ENCODE measurements at regions not wholly inside any gene's neighbourhood (a gene's known extent, or its start where the extent isn't known, plus 50 kb on each side); places are given as distances from the start of the nearest gene placed in this dataset.
"Not testable (repeated sequence)": the region's sequence is repeated elsewhere in the genome, so short reads cannot be mapped to it uniquely, and the experiment has no call there.

DNA sequence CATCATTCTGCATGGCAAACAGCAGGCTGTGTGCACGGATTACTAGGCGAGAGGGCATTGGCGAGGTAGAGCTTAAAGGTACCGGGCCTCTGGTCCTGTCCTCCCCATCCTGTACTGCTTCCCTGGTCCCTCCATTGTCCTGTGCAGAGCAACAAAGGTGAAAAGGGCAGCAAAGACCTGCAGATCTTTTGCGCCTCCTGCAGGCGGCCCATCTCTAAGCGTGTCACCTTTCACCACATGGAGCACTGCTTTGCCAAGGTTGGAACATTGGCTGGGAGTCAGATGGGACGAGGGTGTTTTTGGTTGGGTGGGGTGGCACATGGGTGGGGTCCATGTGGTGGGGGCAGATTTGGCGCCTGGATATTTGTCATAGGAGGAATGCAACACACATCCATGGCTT lies 64.7 kb upstream of the UXT start:
- no peak for DNase-seq
- Histone ChIP-seq H3K27ac (no peak overlapping the region), H3K4me3 (no peak overlapping the region), H3K9ac (ENCODE audit: low read depth in 2 of 2, low read length in 2 of 2) (no peak overlapping the region), H3K9me3 (no peaks in the 10 kb centered on the region), H3K4me1 (no peaks in the 10 kb centered on the region), H3K36me3 (no peaks in the 10 kb centered on the region), H3K27me3 (no peaks in the 10 kb centered on the region)
- intact Hi-C loops (cut with DNase I), result no loop called here
- TF ChIP-seq, protein P1, sequence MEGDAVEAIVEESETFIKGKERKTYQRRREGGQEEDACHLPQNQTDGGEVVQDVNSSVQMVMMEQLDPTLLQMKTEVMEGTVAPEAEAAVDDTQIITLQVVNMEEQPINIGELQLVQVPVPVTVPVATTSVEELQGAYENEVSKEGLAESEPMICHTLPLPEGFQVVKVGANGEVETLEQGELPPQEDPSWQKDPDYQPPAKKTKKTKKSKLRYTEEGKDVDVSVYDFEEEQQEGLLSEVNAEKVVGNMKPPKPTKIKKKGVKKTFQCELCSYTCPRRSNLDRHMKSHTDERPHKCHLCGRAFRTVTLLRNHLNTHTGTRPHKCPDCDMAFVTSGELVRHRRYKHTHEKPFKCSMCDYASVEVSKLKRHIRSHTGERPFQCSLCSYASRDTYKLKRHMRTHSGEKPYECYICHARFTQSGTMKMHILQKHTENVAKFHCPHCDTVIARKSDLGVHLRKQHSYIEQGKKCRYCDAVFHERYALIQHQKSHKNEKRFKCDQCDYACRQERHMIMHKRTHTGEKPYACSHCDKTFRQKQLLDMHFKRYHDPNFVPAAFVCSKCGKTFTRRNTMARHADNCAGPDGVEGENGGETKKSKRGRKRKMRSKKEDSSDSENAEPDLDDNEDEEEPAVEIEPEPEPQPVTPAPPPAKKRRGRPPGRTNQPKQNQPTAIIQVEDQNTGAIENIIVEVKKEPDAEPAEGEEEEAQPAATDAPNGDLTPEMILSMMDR (IDR thresholded peaks at IDR 0.05), result no peak

DNA sequence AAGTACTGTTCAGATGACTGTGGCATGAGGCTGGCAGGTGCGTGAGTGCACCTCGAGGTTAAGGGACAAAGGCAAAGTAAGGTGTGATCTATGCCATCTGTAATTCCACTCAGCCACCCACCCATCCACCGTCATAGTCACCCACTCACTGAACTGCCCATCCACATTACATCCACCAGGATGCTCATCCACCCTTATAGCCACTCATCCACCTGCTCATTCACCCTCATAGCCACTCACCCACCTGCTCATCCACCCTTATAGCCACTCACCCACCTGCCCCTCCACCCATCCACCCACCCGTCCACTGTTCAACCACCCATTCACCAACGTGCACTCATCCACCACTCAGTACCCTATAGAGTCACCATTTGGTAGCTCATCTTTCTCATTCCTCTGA lies 64.1 kb upstream of the UXT start:
- Histone ChIP-seq H3K36me3 (no peaks in the 10 kb centered on the region), H3K9me3 (no peaks in the 10 kb centered on the region), H3K4me3 (no peak overlapping the region), H3K4me1 (no peaks in the 10 kb centered on the region), H3K9ac (ENCODE audit: low read depth in 2 of 2, low read length in 2 of 2) (no peak overlapping the region), H3K27me3 (no peaks in the 10 kb centered on the region), H3K27ac (no peak overlapping the region)
- DNase-seq, result no peak
- TF ChIP-seq, protein P1 (IDR thresholded peaks at IDR 0.05), result no peak
- intact Hi-C loops (cut with DNase I), result no loop called here

DNA sequence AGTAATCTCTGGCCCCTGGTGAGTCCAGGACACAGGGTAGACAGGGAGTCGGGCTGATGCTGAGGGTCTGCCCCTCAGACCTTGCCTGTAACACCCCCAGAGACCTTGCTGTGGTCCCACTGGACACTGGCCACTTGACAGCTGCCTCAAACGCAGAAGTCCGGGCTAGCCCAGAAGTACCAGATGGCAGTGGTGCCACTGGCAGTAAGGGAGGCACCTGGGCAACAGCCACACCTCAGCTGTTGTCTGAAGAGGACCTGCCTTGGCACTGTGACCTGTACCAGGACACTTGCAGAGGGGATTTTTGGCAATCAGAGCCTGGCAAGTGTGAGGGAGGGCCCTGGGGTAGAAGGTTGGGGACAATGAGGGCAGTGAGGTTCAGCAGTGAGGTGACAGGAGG lies 63.3 kb upstream of the UXT start:
- Histone ChIP-seq H3K4me3 (no peak overlapping the region), H3K9me3 (no peaks in the 10 kb centered on the region), H3K36me3 (no peaks in the 10 kb centered on the region), H3K27me3 (no peaks in the 10 kb centered on the region), H3K9ac (ENCODE audit: low read depth in 2 of 2, low read length in 2 of 2) (no peak overlapping the region), H3K27ac (no peak overlapping the region), H3K4me1 (no peaks in the 10 kb centered on the region)
- TF ChIP-seq, protein P1 (IDR thresholded peaks at IDR 0.05), result no peak
- no peak for DNase-seq
- intact Hi-C loops (cut with DNase I), result no loop called here

DNA sequence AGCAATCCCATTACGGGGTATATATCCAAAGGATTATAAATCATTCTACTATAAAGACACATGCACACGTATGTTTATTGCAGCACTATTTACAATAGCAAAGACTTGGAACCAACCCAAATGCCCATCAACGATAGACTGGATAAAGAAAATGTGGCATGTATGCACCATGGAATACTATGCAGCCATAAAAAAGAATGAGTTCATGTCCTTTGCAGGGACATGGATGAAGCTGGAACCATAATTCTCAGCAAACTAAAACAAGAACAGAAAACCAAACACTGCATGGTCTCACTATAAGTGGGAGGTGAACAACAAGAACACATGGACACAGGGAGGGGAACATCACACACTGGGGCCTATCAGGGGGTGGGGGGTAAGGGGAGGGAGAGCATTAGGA lies 56.1 kb upstream of the UXT start:
- H3K27me3 ChIP-seq; H3K4me3 ChIP-seq; H3K27ac ChIP-seq; H3K4me1 ChIP-seq; H3K9ac ChIP-seq (ENCODE audit: low read depth in 2 of 2, low read length in 2 of 2); intact Hi-C loops (cut with DNase I); DNase-seq; H3K9me3 ChIP-seq; H3K36me3 ChIP-seq: not testable (repeated sequence)

DNA sequence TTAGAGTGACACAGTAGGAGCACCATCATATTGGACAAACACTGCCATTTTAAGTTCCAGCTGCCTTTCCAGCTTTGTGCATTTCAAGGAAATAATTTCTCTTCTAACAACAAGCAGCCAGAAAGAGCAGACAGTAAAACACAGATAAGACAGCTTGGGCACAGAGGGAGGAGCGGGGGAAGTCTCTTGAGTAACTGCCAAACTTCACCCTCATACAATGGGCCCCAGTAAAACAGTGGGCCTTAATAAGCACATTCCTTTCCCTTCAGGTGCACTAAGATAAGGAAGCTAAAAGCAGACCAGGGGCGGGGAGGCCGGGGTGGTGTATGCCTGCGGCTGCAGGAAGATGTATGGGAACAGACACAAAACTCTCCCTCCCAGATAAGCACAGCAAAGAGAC lies 53.7 kb upstream of the UXT start:
- H3K27ac ChIP-seq; H3K4me3 ChIP-seq; H3K9me3 ChIP-seq; H3K4me1 ChIP-seq; H3K36me3 ChIP-seq; H3K9ac ChIP-seq (ENCODE audit: low read depth in 2 of 2, low read length in 2 of 2); intact Hi-C loops (cut with DNase I); DNase-seq; H3K27me3 ChIP-seq: not testable (repeated sequence)

DNA sequence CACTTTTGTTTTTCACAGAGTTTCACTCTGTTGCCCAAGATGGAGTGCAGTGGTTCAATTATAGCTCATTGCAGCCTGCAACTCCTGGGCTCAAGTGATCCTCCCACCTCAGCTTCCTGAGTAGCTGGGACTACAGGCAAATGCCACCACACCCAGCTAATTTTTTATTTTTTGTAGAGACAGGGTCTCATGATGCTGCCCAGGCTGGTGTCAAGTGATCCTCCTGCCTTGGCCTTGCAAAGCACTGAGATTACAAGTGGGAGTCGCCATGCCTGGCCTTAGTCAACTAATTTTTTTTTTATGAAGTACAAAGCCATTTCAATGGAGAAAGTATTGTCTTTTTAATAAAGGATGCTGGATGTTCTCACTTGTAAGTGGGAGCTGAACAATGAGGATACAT lies 51.3 kb upstream of the UXT start:
- H3K36me3 ChIP-seq, result no peaks in the 10 kb centered on the region
- no peak overlapping the region for H3K9ac ChIP-seq (ENCODE audit: low read depth in 2 of 2, low read length in 2 of 2)
- intact Hi-C loops (cut with DNase I), result no loop called here
- no peaks in the 10 kb centered on the region for H3K9me3 ChIP-seq
- TF ChIP-seq, protein P1 (IDR thresholded peaks at IDR 0.05), result no peak
- no peaks in the 10 kb centered on the region for H3K4me1 ChIP-seq
- no peak for DNase-seq
- H3K4me3 ChIP-seq, result no peak overlapping the region
- no peaks in the 10 kb centered on the region for H3K27me3 ChIP-seq
- H3K27ac ChIP-seq, result no peak overlapping the region
